Fibroblast of gingiva (primary cell): ENCODE measurements at regions not wholly inside any gene's neighbourhood (a gene's known extent, or its start where the extent isn't known, plus 50 kb on each side); places are given as distances from the start of the nearest gene placed in this dataset.

Experiments used
- DNase-seq: peaks from one replicate; pipeline ENCODE4 v3.0.0-alpha.2; 2011; ENCODE audit warnings: low read depth

- no peak for DNase-seq
Measured at GRCh38 chr3:22994781-22995180, 208.3 kb upstream of the UBE2E2 start.

GRCh38 chr3:22996920-22997571, 206.1 kb upstream of the UBE2E2 start:
- no peak for DNase-seq

- DNase-seq, result no peak
Measured at GRCh38 chr3:23000371-23000770, 202.8 kb upstream of the UBE2E2 start.

- DNase-seq, result no peak
Measured at GRCh38 chr3:23002151-23002550, 201.0 kb upstream of the UBE2E2 start.

GRCh38 chr3:23002836-23003732, 200.0 kb upstream of the UBE2E2 start:
- no peak for DNase-seq

- no peak for DNase-seq
Measured at GRCh38 chr3:23003733-23004046, 199.4 kb upstream of the UBE2E2 start.

GRCh38 chr3:23004971-23005370, 198.2 kb upstream of the UBE2E2 start:
- DNase-seq, result no peak

- DNase-seq, result no peak
Measured at GRCh38 chr3:23017801-23018200, 185.3 kb upstream of the UBE2E2 start.

GRCh38 chr3:23019596-23020300, 183.4 kb upstream of the UBE2E2 start:
- DNase-seq, result no peak

- no peak for DNase-seq
Measured at GRCh38 chr3:23028294-23028693, 174.8 kb upstream of the UBE2E2 start.

- no peak for DNase-seq
Measured at GRCh38 chr3:23029001-23029400, 174.1 kb upstream of the UBE2E2 start.

GRCh38 chr3:23035927-23036640, 167.0 kb upstream of the UBE2E2 start:
- DNase-seq, result no peak

- DNase-seq, result no peak
Measured at GRCh38 chr3:23036728-23037127, 166.4 kb upstream of the UBE2E2 start.

- no peak for DNase-seq
Measured at GRCh38 chr3:23038471-23038870, 164.7 kb upstream of the UBE2E2 start.

- DNase-seq, result no peak
Measured at GRCh38 chr3:23041918-23042696, 161.0 kb upstream of the UBE2E2 start.

GRCh38 chr3:23044463-23044862, 158.7 kb upstream of the UBE2E2 start:
- no peak for DNase-seq

- DNase-seq, result no peak
Measured at GRCh38 chr3:23046536-23046935, 156.6 kb upstream of the UBE2E2 start.

GRCh38 chr3:23051240-23052140, 151.6 kb upstream of the UBE2E2 start:
- no peak for DNase-seq

GRCh38 chr3:23052208-23052607, 150.9 kb upstream of the UBE2E2 start:
- no peak for DNase-seq

- DNase-seq, result no peak
Measured at GRCh38 chr3:23052620-23053019, 150.5 kb upstream of the UBE2E2 start.
